GM21529 (cell line): ENCODE measurements at regions not wholly inside any gene's neighbourhood (a gene's known extent, or its start where the extent isn't known, plus 50 kb on each side); places are given as distances from the start of the nearest gene placed in this dataset.

Experiments used
- ATAC-seq: cut with Tn5 transposase; IDR thresholded peaks from one replicate; pipeline ENCODE4 v1.9.1; 2021; ENCODE audit not compliant: unreplicated experiment

DNA sequence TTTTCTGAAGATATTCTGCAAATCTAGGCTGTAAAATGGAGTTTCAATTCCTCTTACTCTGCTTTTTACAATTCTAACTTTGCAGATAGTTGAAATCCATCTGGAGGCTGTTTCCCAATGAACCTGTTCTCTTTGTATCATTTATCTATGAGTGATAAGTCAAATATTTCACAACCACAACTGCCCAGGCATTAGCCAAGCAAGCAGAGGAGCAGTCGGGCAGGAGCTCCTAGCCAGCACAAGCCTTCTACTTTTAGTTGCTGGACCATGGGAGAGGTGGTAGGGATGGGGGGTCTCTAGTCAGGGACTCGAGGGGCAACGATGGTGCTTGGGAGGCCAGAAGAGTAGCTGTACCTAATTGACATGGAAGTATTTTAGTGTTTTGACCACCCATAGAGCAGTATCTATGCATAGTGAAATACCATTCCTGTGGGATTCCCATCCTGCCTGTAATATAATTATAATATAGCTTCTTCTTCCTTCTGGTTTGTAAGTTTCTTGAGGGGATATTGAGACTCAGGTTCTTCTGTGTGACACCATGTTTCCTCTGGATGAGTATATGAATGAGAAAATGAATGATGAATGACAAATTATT, 353.5 kb upstream of the IL12A start:
- no peak for ATAC-seq

- no peak for ATAC-seq
Measured at GRCh38 chr3:159637883-159638542, 350.6 kb upstream of the IL12A start.

DNA sequence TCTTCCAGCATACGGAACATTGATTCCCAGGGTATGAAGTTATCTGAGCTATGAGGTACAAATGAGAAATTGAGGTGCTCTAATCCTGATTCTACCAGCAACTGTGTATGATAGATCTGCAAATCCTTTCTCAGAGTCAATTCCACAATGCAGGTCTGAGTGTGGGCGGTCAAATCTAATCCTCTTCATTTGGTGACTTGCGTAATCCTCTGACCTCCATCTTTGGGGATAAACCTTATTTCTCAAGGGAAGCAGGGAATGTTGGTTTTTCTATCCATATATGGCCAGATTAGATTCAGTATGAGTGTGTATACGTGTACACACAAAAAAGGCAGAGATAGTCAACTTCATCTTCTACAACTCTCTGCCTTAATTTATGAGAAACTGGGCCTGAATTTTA, 348.4 kb upstream of the IL12A start:
- no peak for ATAC-seq

DNA sequence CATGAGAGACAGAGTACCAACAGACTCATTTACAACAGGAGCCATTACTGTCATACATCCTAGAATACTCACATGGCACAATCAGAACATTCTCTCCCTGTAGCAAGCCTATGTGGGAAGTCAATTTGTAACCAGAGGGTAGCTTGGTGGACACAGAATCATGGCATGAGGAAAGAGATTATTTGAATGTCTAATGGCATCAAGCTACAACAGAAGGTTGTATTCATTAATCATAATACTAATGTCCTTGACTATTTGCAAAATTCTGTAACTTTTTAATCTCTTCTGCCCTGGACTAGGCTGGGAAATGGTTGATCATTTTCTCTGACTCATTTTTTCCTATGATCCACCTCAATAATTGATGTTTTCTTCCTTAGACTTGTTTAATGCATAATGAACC, 345.2 kb upstream of the IL12A start:
- ATAC-seq, result no peak

GRCh38 chr3:159645874-159646273, 342.8 kb upstream of the IL12A start:
- no peak for ATAC-seq

DNA sequence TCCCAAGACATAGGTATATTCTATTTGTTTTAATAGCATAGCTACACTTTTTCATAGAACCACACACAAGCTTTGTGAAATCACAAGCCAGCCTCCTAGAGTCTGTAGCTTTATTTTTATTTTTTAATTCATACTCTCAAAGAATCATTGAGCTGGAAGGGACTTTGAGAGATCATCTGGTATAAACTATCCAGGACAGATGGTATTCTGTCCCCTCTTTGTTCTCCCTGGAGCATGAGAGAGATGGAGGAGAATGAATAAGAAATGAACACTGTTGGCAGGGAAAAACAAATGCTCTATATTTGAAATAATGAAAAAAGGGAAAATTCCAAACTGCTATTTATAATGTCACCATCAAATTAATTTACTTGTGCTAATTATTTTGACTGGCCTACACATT, 338.7 kb upstream of the IL12A start:
- ATAC-seq, result no peak

GRCh38 chr3:159650726-159651125, 337.9 kb upstream of the IL12A start:
- ATAC-seq, result no peak

DNA sequence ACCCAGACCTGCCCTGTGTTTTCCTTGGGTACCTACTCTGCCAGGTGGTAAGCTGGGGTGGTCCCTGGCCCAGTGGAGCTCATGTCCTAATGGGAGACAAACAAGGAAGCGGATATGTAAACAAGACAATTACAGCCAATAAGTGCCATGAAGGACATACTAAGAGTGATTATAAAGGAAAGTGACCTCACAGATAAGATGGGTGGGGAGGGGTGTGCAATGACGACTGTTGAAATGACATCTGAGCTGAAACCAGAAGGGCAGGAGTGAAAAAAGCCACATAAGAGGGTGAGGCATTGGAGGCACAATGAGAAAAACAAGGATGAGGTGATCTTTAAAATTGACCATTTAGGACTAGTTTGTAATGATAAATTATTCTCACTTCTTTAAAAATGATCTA, 336.2 kb upstream of the IL12A start:
- ATAC-seq, result no peak

- no peak for ATAC-seq
Measured at GRCh38 chr3:159654183-159655134, 334.2 kb upstream of the IL12A start.

- no peak for ATAC-seq
Measured at GRCh38 chr3:159655202-159655601, 333.4 kb upstream of the IL12A start.

- ATAC-seq, result no peak
Measured at GRCh38 chr3:159657176-159657575, 331.5 kb upstream of the IL12A start.

- no peak for ATAC-seq
Measured at GRCh38 chr3:159657629-159658028, 331.0 kb upstream of the IL12A start.

DNA sequence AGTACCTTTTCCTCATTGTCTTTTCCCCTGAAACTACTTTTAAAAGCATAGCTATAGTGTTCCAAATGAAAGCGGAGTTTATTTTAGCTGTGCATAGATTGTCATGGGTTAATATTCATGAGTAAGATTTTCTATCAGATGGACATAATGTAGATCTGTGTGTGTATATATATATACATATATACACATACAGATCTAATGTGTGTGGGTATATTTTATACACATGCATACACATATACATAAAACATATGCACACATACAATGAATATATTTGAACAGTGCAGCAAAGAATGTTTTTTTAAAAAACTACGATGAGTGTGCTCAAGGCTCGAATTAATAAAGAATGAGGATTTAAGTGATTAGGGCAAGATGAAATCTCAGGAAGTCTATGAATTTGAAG, 328.3 kb upstream of the IL12A start:
- ATAC-seq, result no peak

- ATAC-seq, result no peak
Measured at GRCh38 chr3:159660901-159661300, 327.7 kb upstream of the IL12A start.

GRCh38 chr3:159662549-159662948, 326.1 kb upstream of the IL12A start:
- ATAC-seq, result no peak

DNA sequence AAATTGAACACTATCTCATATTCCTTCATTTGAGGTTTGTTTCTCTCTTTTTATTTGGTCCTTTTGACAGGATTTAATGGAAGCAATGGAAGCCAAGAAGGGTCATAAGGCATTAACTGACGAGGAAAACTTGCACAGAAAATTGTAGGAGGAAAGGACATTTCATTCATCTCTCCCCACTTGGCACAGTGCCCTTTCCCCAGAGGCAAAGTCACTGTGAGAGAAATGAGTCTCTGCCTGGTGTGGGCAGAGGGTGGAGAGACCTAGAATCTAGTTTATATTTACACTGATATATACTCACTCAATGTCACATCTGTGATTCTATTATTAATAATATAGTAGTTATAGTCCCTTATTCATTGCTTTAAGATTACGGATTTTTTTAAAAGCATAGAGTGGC, 324.6 kb upstream of the IL12A start:
- ATAC-seq, result no peak

GRCh38 chr3:159664653-159665052, 324.0 kb upstream of the IL12A start:
- ATAC-seq, result no peak

GRCh38 chr3:159667261-159667660, 321.4 kb upstream of the IL12A start:
- ATAC-seq, result no peak

GRCh38 chr3:159668461-159668860, 320.2 kb upstream of the IL12A start:
- no peak for ATAC-seq

GRCh38 chr3:159668990-159669476, 319.6 kb upstream of the IL12A start:
- ATAC-seq, result no peak

DNA sequence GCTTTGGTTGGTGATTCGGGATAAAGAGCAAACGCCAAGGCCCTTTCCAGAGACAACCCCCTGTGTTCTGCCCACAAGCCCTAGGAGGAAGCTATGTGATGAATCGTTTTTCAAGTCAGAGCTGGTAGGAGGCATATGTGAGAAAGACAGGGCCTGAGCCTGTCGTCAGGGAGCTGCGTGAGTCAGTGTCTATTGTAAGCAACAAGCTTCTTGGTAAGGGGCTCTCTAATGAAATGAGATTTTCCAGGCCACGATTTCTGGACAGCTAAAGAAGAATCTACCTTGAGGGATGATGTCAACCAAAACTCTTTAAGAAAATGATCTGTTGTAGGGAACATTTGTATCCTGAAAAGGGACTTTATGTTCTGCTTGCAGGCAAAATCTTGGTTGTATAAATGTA, 318.9 kb upstream of the IL12A start:
- ATAC-seq, result no peak
